NB4 (cell line): ENCODE measurements at regions not wholly inside any gene's neighbourhood (a gene's known extent, or its start where the extent isn't known, plus 50 kb on each side); places are given as distances from the start of the nearest gene placed in this dataset.

ENCODE experiments used
- DNase-seq: peaks from one replicate; pipeline ENCODE4 v3.0.0; 2010; ENCODE audit warnings: low read depth
- H3K4me3 ChIP-seq: one replicate; pipeline ENCODE4 v1.5.1; 2011; ENCODE audit warnings: mild to moderate bottlenecking, low read depth, low read length, moderate library complexity
- CTCF ChIP-seq: IDR thresholded peaks from one replicate; pipeline ENCODE4 v1.5.1; 2012; ENCODE audit warnings: low read depth, low read length
- MAX ChIP-seq: IDR thresholded peaks from 2 replicates; pipeline ENCODE4 v1.6.1; 2011; ENCODE audit warnings: low read depth, low read length
- MYC ChIP-seq: IDR thresholded peaks from 2 replicates; pipeline ENCODE4 v1.6.1; 2011; ENCODE audit warnings: low read depth, low read length
- POLR2A ChIP-seq: IDR thresholded peaks from 2 replicates; pipeline ENCODE4 v1.6.1; 2011; ENCODE audit warnings: mild to moderate bottlenecking; ENCODE audit not compliant: insufficient read length; ENCODE audit errors: extremely low read depth

GRCh38 chr10:29007370-29007747, 281.5 kb upstream of the LYZL1 start:
- DNase-seq = no peak
- no peak overlapping the region for H3K4me3 ChIP-seq
- TF ChIP-seq MAX (no peak), MYC (no peak), CTCF (no peak), POLR2A (no peak)

- TF ChIP-seq MAX (no peak), MYC (no peak), POLR2A (no peak), CTCF (no peak)
- H3K4me3 ChIP-seq = no peak overlapping the region
- no peak for DNase-seq
These were observed 280.9 kb upstream of the LYZL1 start for GRCh38 chr10:29007748-29008610.

- no peak for DNase-seq
- H3K4me3 ChIP-seq = no peak overlapping the region
- TF ChIP-seq CTCF = no peak
These were observed 279.4 kb upstream of the LYZL1 start for GRCh38 chr10:29009464-29009863.

GRCh38 chr10:29011516-29011915, 277.4 kb upstream of the LYZL1 start:
- TF ChIP-seq MAX = no peak
- no peak for TF ChIP-seq POLR2A
- no peak for TF ChIP-seq MYC
- no peak for TF ChIP-seq CTCF
- DNase-seq = no peak

GRCh38 chr10:29012926-29013554, 275.8 kb upstream of the LYZL1 start:
- H3K4me3 ChIP-seq = no peak overlapping the region
- TF ChIP-seq POLR2A (no peak), MAX (no peak), CTCF (no peak), MYC (no peak)
- no peak for DNase-seq

More at GRCh38 chr10:29011516-29011915, 277.4 kb upstream of the LYZL1 start:
- H3K4me3 ChIP-seq = no peak overlapping the region
